Suprapubic skin (tissue), 3 donors: ENCODE measurements at regions not wholly inside any gene's neighbourhood (a gene's known extent, or its start where the extent isn't known, plus 50 kb on each side); places are given as distances from the start of the nearest gene placed in this dataset.

Experiments used
- EP300 ChIP-seq: sonication (generic); formaldehyde crosslinking; IDR thresholded peaks from one replicate; pipeline ENCODE4 v1.6.1; 2017; ENCODE audit warnings: antibody characterized with exemption
- POLR2A ChIP-seq, 2 donors: fragments of 450-650 bp; IDR thresholded peaks; one replicate each; pipeline ENCODE4 v1.6.1; 2017; ENCODE audit warnings: antibody characterized with exemption in 2 of 2, mild to moderate bottlenecking in 2 of 2, moderate library complexity in 2 of 2
- TF ChIP-seq, protein P1 (sequence below), 2 donors: fragments of 200-600 bp in 1 of 2; fragments of 450-650 bp in 1 of 2; sonication (generic) in 1 of 2; IDR thresholded peaks; one replicate each; pipeline ENCODE4 v1.5.1; 2016 to 2019; ENCODE audit warnings: antibody characterized with exemption in 2 of 2, mild to moderate bottlenecking in 1 of 2, moderate library complexity in 1 of 2

DNA sequence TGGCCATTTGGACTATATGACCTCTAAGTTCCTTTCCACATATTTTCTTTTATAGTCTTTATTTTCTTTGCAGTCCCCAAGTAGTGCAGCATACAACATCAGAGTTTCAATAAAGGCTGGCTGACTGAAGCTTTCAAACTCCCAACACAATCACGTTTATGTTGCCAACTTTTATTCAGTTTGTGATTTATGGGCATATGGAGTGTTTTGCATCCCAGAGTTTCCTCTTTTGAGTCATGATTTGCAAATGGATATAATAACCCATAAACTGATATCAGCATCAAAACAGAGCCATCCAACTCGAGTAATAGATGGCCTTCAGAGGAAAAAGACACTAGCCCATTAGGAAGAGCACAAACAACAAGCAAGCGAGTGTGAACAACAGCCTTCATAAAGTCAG lies 414.0 kb downstream of the ELAVL2 start:
- TF ChIP-seq, protein P1, sequence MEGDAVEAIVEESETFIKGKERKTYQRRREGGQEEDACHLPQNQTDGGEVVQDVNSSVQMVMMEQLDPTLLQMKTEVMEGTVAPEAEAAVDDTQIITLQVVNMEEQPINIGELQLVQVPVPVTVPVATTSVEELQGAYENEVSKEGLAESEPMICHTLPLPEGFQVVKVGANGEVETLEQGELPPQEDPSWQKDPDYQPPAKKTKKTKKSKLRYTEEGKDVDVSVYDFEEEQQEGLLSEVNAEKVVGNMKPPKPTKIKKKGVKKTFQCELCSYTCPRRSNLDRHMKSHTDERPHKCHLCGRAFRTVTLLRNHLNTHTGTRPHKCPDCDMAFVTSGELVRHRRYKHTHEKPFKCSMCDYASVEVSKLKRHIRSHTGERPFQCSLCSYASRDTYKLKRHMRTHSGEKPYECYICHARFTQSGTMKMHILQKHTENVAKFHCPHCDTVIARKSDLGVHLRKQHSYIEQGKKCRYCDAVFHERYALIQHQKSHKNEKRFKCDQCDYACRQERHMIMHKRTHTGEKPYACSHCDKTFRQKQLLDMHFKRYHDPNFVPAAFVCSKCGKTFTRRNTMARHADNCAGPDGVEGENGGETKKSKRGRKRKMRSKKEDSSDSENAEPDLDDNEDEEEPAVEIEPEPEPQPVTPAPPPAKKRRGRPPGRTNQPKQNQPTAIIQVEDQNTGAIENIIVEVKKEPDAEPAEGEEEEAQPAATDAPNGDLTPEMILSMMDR (IDR thresholded peaks at IDR 0.05), result no peak
- TF ChIP-seq POLR2A (IDR thresholded peaks at IDR 0.05), result no peak
- no peak for TF ChIP-seq EP300
